Kidney (tissue), 13 donors: ENCODE measurements at regions not wholly inside any gene's neighbourhood (a gene's known extent, or its start where the extent isn't known, plus 50 kb on each side); places are given as distances from the start of the nearest gene placed in this dataset.

ENCODE experiments used
- DNase-seq, 5 donors: peaks; one replicate each; pipeline ENCODE4 v3.0.0-alpha.2; 2013 to 2020
- FAIRE-seq: peaks from 2 replicates; lab custom pipeline; 2012; peaks lifted over from hg19 to GRCh38; lab: Jason Lieb, UNC
- H3K27ac ChIP-seq, 2 donors: one replicate each; pipeline ENCODE4 v1.7.0; 2013; ENCODE audit warnings: low read depth in 2 of 2, low read length in 2 of 2, inconsistent platforms in 1 of 2
- H3K27me3 ChIP-seq: one replicate; pipeline ENCODE4 v1.7.1; 2013; ENCODE audit warnings: low read length, inconsistent platforms; ENCODE audit not compliant: control insufficient read depth, insufficient read depth
- H3K36me3 ChIP-seq, 3 donors: one replicate each; pipeline versions ENCODE4 v1.7.0 to v1.7.1; 2013; ENCODE audit warnings: low read length in 3 of 3, control low read depth in 1 of 3, inconsistent platforms in 1 of 3; ENCODE audit not compliant: insufficient read depth in 3 of 3, control insufficient read depth in 2 of 3
- H3K4me1 ChIP-seq, 3 donors: one replicate each; pipeline versions ENCODE4 v1.7.0 to v1.7.1; 2013; ENCODE audit warnings: low read length in 3 of 3, inconsistent platforms in 1 of 3, low read depth in 1 of 3; ENCODE audit not compliant: control insufficient read depth in 2 of 3, insufficient read depth in 2 of 3
- H3K4me3 ChIP-seq, 3 donors: one replicate each; pipeline versions ENCODE4 v1.7.0 to v1.8.1; 2013; ENCODE audit warnings: low read length in 3 of 3, control low read depth in 1 of 3, inconsistent platforms in 1 of 3
- H3K9ac ChIP-seq, 3 donors: one replicate each; pipeline versions ENCODE4 v1.7.0 to v1.7.1; 2013; ENCODE audit warnings: low read length in 3 of 3, control low read depth in 1 of 3, inconsistent platforms in 1 of 3
- H3K9me3 ChIP-seq, 3 donors: one replicate each; pipeline versions ENCODE4 v1.7.0 to v1.7.1; 2013; ENCODE audit warnings: low read length in 3 of 3, control low read depth in 1 of 3, inconsistent platforms in 1 of 3; ENCODE audit not compliant: control insufficient read depth in 2 of 3, insufficient read depth in 1 of 3
- CTCF ChIP-seq: IDR thresholded peaks from 3 replicates; pipeline ENCODE4 v1.5.1; 2012; ENCODE audit warnings: mild to moderate bottlenecking, moderate library complexity, borderline replicate concordance; ENCODE audit not compliant: insufficient read depth; ENCODE audit errors: extremely low read depth
- intact Hi-C: fragments of 100-400 bp; cut with DNase I; formaldehyde crosslinking; loops from one replicate; pipeline ENCODE4 v1.11.1; 2022
- donor health status: control.
- donor health status: control.
- donor health status: control.
- donor health status: control.
- donor health status: control.
- donor health status: DM: yes; HTN: yes; CAD: no.
- donor health status: Normal renal cell carcinoma (clear cell type).

- TF ChIP-seq CTCF, result no peak
- H3K27ac ChIP-seq, result no peak overlapping the region
- H3K4me3 ChIP-seq, result no peak overlapping the region
- H3K4me1 ChIP-seq, result no peaks in the 10 kb centered on the region
- no peak overlapping the region for H3K9ac ChIP-seq
- DNase-seq, result no peak
- no peaks in the 10 kb centered on the region for H3K36me3 ChIP-seq
- H3K27me3 ChIP-seq, result no peaks in the 10 kb centered on the region
- no peak for FAIRE-seq
- intact Hi-C loops, result no loop called here
- H3K9me3 ChIP-seq, result no peaks in the 10 kb centered on the region
Measured at GRCh38 chr2:129055824-129056223, 737.2 kb upstream of the HS6ST1 start.

GRCh38 chr2:129056309-129056958, 737.8 kb upstream of the HS6ST1 start:
- intact Hi-C loops, result no loop called here
- no peaks in the 10 kb centered on the region for H3K9me3 ChIP-seq
- no peak overlapping the region for H3K4me3 ChIP-seq
- no peak overlapping the region for H3K27ac ChIP-seq
- FAIRE-seq, result no peak
- TF ChIP-seq CTCF, result no peak
- no peaks in the 10 kb centered on the region for H3K27me3 ChIP-seq
- H3K36me3 ChIP-seq, result no peaks in the 10 kb centered on the region
- H3K9ac ChIP-seq, result no peak overlapping the region
- no peak for DNase-seq
- no peaks in the 10 kb centered on the region for H3K4me1 ChIP-seq

- no peak for TF ChIP-seq CTCF
Measured at GRCh38 chr2:129056959-129057317, 738.3 kb upstream of the HS6ST1 start.

GRCh38 chr2:129058981-129059380, 740.3 kb upstream of the HS6ST1 start:
- FAIRE-seq (no peak), DNase-seq (no peak)
- Histone ChIP-seq H3K27ac (no peak overlapping the region), H3K9ac (no peak overlapping the region), H3K9me3 (no peaks in the 10 kb centered on the region), H3K4me1 (no peaks in the 10 kb centered on the region), H3K27me3 (no peaks in the 10 kb centered on the region), H3K36me3 (no peaks in the 10 kb centered on the region), H3K4me3 (no peak overlapping the region)
- TF ChIP-seq CTCF, result no peak
- intact Hi-C loops, result no loop called here

More at GRCh38 chr2:129056959-129057317, 738.3 kb upstream of the HS6ST1 start:
- Histone ChIP-seq H3K9me3 (no peaks in the 10 kb centered on the region), H3K9ac (no peak overlapping the region), H3K4me3 (no peak overlapping the region), H3K4me1 (no peaks in the 10 kb centered on the region), H3K27ac (no peak overlapping the region), H3K36me3 (no peaks in the 10 kb centered on the region), H3K27me3 (no peaks in the 10 kb centered on the region)
- no peak for DNase-seq
- intact Hi-C loops, result no loop called here
- FAIRE-seq, result no peak
